ENCODE measurements at regions not wholly inside any gene's neighbourhood (a gene's known extent, or its start where the extent isn't known, plus 50 kb on each side); places are given as distances from the start of the nearest gene placed in this dataset.

- TF ChIP-seq CTCF (IDR thresholded peaks at IDR 0.05; ENCODE audit: borderline replicate concordance, extremely low read depth, low read length, poor library complexity, severe bottlenecking) (no peak), EZH2 (IDR thresholded peaks at IDR 0.05; ENCODE audit: borderline replicate concordance, low read depth, low read length, severe bottlenecking) (no peak)
These were observed 642.6 kb upstream of the FAM241A start for GRCh38 chr4:111502626-111503025.

All from DND-41 (cell line).